ENCODE measurements at regions not wholly inside any gene's neighbourhood (a gene's known extent, or its start where the extent isn't known, plus 50 kb on each side); places are given as distances from the start of the nearest gene placed in this dataset.

GRCh38 chr21:43273708-43274021, 104.9 kb downstream of the CRYAA start:
- no peak overlapping the region for H3K4me3 ChIP-seq (ENCODE audit: low read depth, low read length)
- DNase-seq (ENCODE audit: low read depth) = no peak
- TF ChIP-seq CTCF (IDR thresholded peaks at IDR 0.05; ENCODE audit: insufficient read depth, low read depth, low read length) = no peak

GRCh38 chr21:43273016-43273707, 104.4 kb downstream of the CRYAA start:
- H3K4me3 ChIP-seq (ENCODE audit: low read depth, low read length) = no peak overlapping the region
- no peak for DNase-seq (ENCODE audit: low read depth)
- no peak for TF ChIP-seq CTCF (IDR thresholded peaks at IDR 0.05; ENCODE audit: insufficient read depth, low read depth, low read length)

GRCh38 chr21:43272591-43272990, 103.8 kb downstream of the CRYAA start:
- H3K4me3 ChIP-seq (ENCODE audit: low read depth, low read length) = no peak overlapping the region
- no peak for TF ChIP-seq CTCF (IDR thresholded peaks at IDR 0.05; ENCODE audit: insufficient read depth, low read depth, low read length)
- DNase-seq (ENCODE audit: low read depth) = no peak

GRCh38 chr21:43271452-43272020, 102.7 kb downstream of the CRYAA start:
- H3K4me3 ChIP-seq (ENCODE audit: low read depth, low read length) = no peak overlapping the region
- TF ChIP-seq CTCF (IDR thresholded peaks at IDR 0.05; ENCODE audit: insufficient read depth, low read depth, low read length) = no peak
- DNase-seq (ENCODE audit: low read depth) = no peak

GRCh38 chr21:43270800-43271301, 102.0 kb downstream of the CRYAA start:
- no peak for DNase-seq (ENCODE audit: low read depth)
- H3K4me3 ChIP-seq (ENCODE audit: low read depth, low read length) = no peak overlapping the region
- no peak for TF ChIP-seq CTCF (IDR thresholded peaks at IDR 0.05; ENCODE audit: insufficient read depth, low read depth, low read length)

GRCh38 chr21:43269957-43270705, 101.3 kb downstream of the CRYAA start:
- DNase-seq (ENCODE audit: low read depth) = no peak

More at GRCh38 chr21:43269957-43270705, 101.3 kb downstream of the CRYAA start:
- no peak overlapping the region for H3K4me3 ChIP-seq (ENCODE audit: low read depth, low read length)
- no peak for TF ChIP-seq CTCF (IDR thresholded peaks at IDR 0.05; ENCODE audit: insufficient read depth, low read depth, low read length)
